Breast epithelium (tissue), 3 donors: ENCODE measurements at regions not wholly inside any gene's neighbourhood (a gene's known extent, or its start where the extent isn't known, plus 50 kb on each side); places are given as distances from the start of the nearest gene placed in this dataset.

Source experiments
- POLR2A ChIP-seq: fragments of 450-650 bp; IDR thresholded peaks from one replicate; pipeline ENCODE4 v1.6.1; 2016; ENCODE audit warnings: antibody characterized with exemption, mild to moderate bottlenecking, moderate library complexity
- POLR2AphosphoS5 ChIP-seq, 3 donors: sonication (generic); formaldehyde crosslinking; IDR thresholded peaks; one replicate each; pipeline ENCODE4 v1.6.1; 2017; ENCODE audit warnings: antibody characterized with exemption in 3 of 3
- TF ChIP-seq, protein P1 (sequence below), 3 donors: fragments of 450-650 bp; IDR thresholded peaks; one replicate each; pipeline ENCODE4 v1.5.1; 2016 to 2017; ENCODE audit warnings: antibody characterized with exemption in 3 of 3, mild to moderate bottlenecking in 3 of 3, moderate library complexity in 3 of 3

DNA sequence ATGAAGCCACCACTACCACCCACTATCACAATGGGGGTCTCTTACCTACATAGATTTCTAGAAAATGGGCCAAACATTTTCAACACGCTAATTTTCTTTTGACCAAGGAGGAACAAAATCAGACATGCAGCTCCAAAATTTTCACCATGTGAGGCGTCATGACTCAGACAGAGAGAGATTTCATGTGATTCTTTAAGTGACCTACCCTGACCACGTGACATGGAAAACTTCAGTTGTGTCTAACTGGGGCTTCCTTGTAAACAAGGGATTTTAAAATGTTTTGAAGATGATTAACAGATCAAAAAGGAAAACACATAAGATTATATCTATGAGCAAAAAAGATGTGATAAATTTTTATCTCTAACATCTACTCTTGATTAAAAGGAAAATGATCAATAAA lies 199.2 kb downstream of the TBXT start:
- TF ChIP-seq, protein P1, sequence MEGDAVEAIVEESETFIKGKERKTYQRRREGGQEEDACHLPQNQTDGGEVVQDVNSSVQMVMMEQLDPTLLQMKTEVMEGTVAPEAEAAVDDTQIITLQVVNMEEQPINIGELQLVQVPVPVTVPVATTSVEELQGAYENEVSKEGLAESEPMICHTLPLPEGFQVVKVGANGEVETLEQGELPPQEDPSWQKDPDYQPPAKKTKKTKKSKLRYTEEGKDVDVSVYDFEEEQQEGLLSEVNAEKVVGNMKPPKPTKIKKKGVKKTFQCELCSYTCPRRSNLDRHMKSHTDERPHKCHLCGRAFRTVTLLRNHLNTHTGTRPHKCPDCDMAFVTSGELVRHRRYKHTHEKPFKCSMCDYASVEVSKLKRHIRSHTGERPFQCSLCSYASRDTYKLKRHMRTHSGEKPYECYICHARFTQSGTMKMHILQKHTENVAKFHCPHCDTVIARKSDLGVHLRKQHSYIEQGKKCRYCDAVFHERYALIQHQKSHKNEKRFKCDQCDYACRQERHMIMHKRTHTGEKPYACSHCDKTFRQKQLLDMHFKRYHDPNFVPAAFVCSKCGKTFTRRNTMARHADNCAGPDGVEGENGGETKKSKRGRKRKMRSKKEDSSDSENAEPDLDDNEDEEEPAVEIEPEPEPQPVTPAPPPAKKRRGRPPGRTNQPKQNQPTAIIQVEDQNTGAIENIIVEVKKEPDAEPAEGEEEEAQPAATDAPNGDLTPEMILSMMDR (IDR thresholded peaks at IDR 0.05), result no peak
- no peak for TF ChIP-seq POLR2A
- TF ChIP-seq POLR2AphosphoS5 (IDR thresholded peaks at IDR 0.05), result no peak
